Peyer's patch (tissue), 4 donors: ENCODE measurements at regions not wholly inside any gene's neighbourhood (a gene's known extent, or its start where the extent isn't known, plus 50 kb on each side); places are given as distances from the start of the nearest gene placed in this dataset.
"Not testable (repeated sequence)": the region's sequence is repeated elsewhere in the genome, so short reads cannot be mapped to it uniquely, and the experiment has no call there.

ENCODE experiments used
- CTCF ChIP-seq, 6 experiments: fragments of 450-650 bp in 4 of 6; fragments of 200-600 bp in 2 of 6; sonication (generic) in 1 of 6; IDR thresholded peaks; one replicate each; pipeline ENCODE4 v1.5.1; 2017 to 2019; ENCODE audit warnings: antibody characterized with exemption in 6 of 6, mild to moderate bottlenecking in 3 of 6, moderate library complexity in 1 of 6
- POLR2A ChIP-seq, 2 donors: fragments of 450-650 bp; IDR thresholded peaks; one replicate each; pipeline ENCODE4 v1.5.1; 2017; ENCODE audit warnings: antibody characterized with exemption in 2 of 2, mild to moderate bottlenecking in 2 of 2, moderate library complexity in 2 of 2

DNA sequence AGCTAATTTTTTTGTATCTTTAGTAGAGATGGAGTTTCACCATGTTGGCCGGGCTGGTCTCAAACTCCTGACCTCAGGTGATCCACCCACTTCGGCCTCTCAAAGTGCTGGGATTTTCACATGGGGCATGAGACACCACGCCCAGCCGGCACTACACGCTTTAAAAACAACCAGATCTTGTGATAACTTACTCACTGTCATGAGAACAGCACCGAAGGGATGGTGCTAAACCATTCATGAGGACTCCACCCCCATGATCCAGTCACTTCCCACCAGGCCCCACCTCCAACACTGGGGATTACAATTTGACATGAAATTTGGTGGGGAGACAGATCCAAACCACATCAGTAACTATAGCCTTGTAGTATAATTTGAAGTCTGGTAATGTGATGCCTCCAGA lies 67.4 kb upstream of the ZNF169 start:
- TF ChIP-seq CTCF, POLR2A (IDR thresholded peaks at IDR 0.05): not testable (repeated sequence)
